Mesenchymal stem cell (in vitro differentiated cells and primary cell): ENCODE measurements at regions not wholly inside any gene's neighbourhood (a gene's known extent, or its start where the extent isn't known, plus 50 kb on each side); places are given as distances from the start of the nearest gene placed in this dataset.

Source experiments
- DNase-seq: peaks from one replicate; pipeline ENCODE4 v3.0.0-alpha.2; 2013
- H2AFZ ChIP-seq: one replicate; pipeline ENCODE4 v1.6.1; 2013; ENCODE audit warnings: low read depth, mild to moderate bottlenecking, control low read depth, inconsistent platforms, low read length, moderate library complexity
- H2AK5ac ChIP-seq: 2 replicates; pipeline ENCODE4 v1.6.1; 2013; ENCODE audit warnings: low read length, moderate library complexity, mild to moderate bottlenecking, inconsistent platforms; ENCODE audit not compliant: severe bottlenecking
- H2BK120ac ChIP-seq: one replicate; pipeline ENCODE4 v1.6.1; 2013; ENCODE audit warnings: low read depth, mild to moderate bottlenecking, inconsistent platforms, low read length, moderate library complexity
- H2BK12ac ChIP-seq, 2 experiments: one replicate each; pipeline ENCODE4 v1.6.1; 2013; ENCODE audit warnings: inconsistent platforms in 2 of 2, low read length in 2 of 2, mild to moderate bottlenecking in 2 of 2, moderate library complexity in 2 of 2, control low read depth in 1 of 2
- H2BK15ac ChIP-seq: one replicate; pipeline ENCODE4 v1.6.1; 2013; ENCODE audit warnings: mild to moderate bottlenecking, low read depth, inconsistent platforms; ENCODE audit not compliant: poor library complexity, severe bottlenecking
- H2BK5ac ChIP-seq: 2 replicates; pipeline ENCODE4 v1.6.1; 2013; ENCODE audit warnings: low read depth, mild to moderate bottlenecking, low read length, control low read depth, inconsistent platforms; ENCODE audit not compliant: poor library complexity, severe bottlenecking
- H3K14ac ChIP-seq, 2 experiments: one replicate each; pipeline ENCODE4 v1.6.1; 2013; ENCODE audit warnings: inconsistent platforms in 2 of 2, low read length in 2 of 2, control low read depth in 1 of 2, mild to moderate bottlenecking in 1 of 2, moderate library complexity in 1 of 2
- H3K18ac ChIP-seq, 2 experiments: one replicate each; pipeline ENCODE4 v1.6.1; 2013; ENCODE audit warnings: inconsistent platforms in 2 of 2, low read length in 2 of 2, control low read depth in 1 of 2, low read depth in 1 of 2, mild to moderate bottlenecking in 1 of 2
- H3K23ac ChIP-seq, 2 experiments: one replicate each; pipeline ENCODE4 v1.6.1; 2013; ENCODE audit warnings: inconsistent platforms in 2 of 2, low read length in 2 of 2, mild to moderate bottlenecking in 2 of 2, moderate library complexity in 2 of 2, control low read depth in 1 of 2
- H3K27ac ChIP-seq: 2 replicates; pipeline ENCODE4 v1.5.1; 2013; ENCODE audit warnings: mild to moderate bottlenecking, moderate library complexity, low read length, control low read depth, inconsistent platforms; ENCODE audit not compliant: poor library complexity, severe bottlenecking
- H3K27me3 ChIP-seq, 2 experiments: 2 replicates each; pipeline versions ENCODE4 v1.6.1 to v1.7.0; 2013; ENCODE audit warnings: low read length in 2 of 2, mild to moderate bottlenecking in 2 of 2, moderate library complexity in 2 of 2, control low read depth in 1 of 2, inconsistent platforms in 1 of 2; ENCODE audit not compliant: control insufficient read depth in 1 of 2, insufficient read depth in 1 of 2
- H3K36me3 ChIP-seq, 2 experiments: 2 replicates each; pipeline versions ENCODE4 v1.6.1 to v1.7.0; 2013; ENCODE audit warnings: low read length in 2 of 2, control low read depth in 1 of 2, inconsistent platforms in 1 of 2, low read depth in 1 of 2, mild to moderate bottlenecking in 1 of 2; ENCODE audit not compliant: insufficient read depth in 2 of 2, control insufficient read depth in 1 of 2
- H3K4ac ChIP-seq, 2 experiments: one replicate each; pipeline ENCODE4 v1.6.1; 2013; ENCODE audit warnings: inconsistent platforms in 2 of 2, low read length in 2 of 2, mild to moderate bottlenecking in 2 of 2, moderate library complexity in 2 of 2, control low read depth in 1 of 2, low read depth in 1 of 2
- H3K4me1 ChIP-seq: 2 replicates; pipeline ENCODE4 v1.6.1; 2013; ENCODE audit warnings: low read depth, low read length, control low read depth; ENCODE audit not compliant: control insufficient read depth, insufficient read depth
- H3K4me2 ChIP-seq: 2 replicates; pipeline ENCODE4 v1.6.1; 2013; ENCODE audit warnings: low read length, mild to moderate bottlenecking, inconsistent platforms; ENCODE audit not compliant: poor library complexity, severe bottlenecking
- H3K4me3 ChIP-seq, 2 experiments: 2 replicates each; pipeline versions ENCODE4 v1.5.1 to v1.7.0; 2013; ENCODE audit warnings: low read length in 2 of 2, mild to moderate bottlenecking in 2 of 2, control low read depth in 1 of 2, low read depth in 1 of 2; ENCODE audit not compliant: insufficient read depth in 1 of 2
- H3K79me1 ChIP-seq: replicated peaks from 2 replicates; pipeline ENCODE4 v1.6.1; 2013; ENCODE audit warnings: mild to moderate bottlenecking, control low read depth, low read length, inconsistent platforms; ENCODE audit not compliant: poor library complexity, severe bottlenecking
- H3K9ac ChIP-seq: 2 replicates; pipeline ENCODE4 v1.7.0; 2013; ENCODE audit warnings: mild to moderate bottlenecking, low read length, moderate library complexity
- H3K9me3 ChIP-seq: 2 replicates; pipeline ENCODE4 v1.7.0; 2013; ENCODE audit warnings: mild to moderate bottlenecking, low read length; ENCODE audit not compliant: control insufficient read depth
- H4K8ac ChIP-seq: one replicate; pipeline ENCODE4 v1.6.1; 2013; ENCODE audit warnings: inconsistent platforms, mild to moderate bottlenecking, low read length, moderate library complexity
- H4K91ac ChIP-seq: one replicate; pipeline ENCODE4 v1.6.1; 2013; ENCODE audit warnings: mild to moderate bottlenecking, low read length, inconsistent platforms
- WGBS: methylation state at CpG from one replicate; pipeline ENCODE4 v1.1.7; 2013; ENCODE audit warnings: mixed read lengths; 5-methylcytosine and 5-hydroxymethylcytosine counted together

GRCh38 chr11:122523846-122524805 is 131.4 kb upstream of the UBASH3B start:
- H3K27ac ChIP-seq: peak overlapping the region; percentile 44
- no peak overlapping the region for H3K23ac ChIP-seq
- no peaks in the 10 kb centered on the region for H3K36me3 ChIP-seq
- no peak overlapping the region for H3K14ac ChIP-seq
- no peak overlapping the region for H3K18ac ChIP-seq
- H3K4me2 ChIP-seq: peak overlapping the region; percentile 36
- H2BK12ac ChIP-seq: no peak overlapping the region
- no peaks in the 10 kb centered on the region for H3K79me1 ChIP-seq
- no peak overlapping the region for H3K4ac ChIP-seq
- no peak overlapping the region for H4K91ac ChIP-seq
- H2AK5ac ChIP-seq: no peak overlapping the region
- no peaks in the 10 kb centered on the region for H3K4me1 ChIP-seq
- DNase-seq: no peak
- H2BK120ac ChIP-seq: no peak overlapping the region
- H3K4me3 ChIP-seq: no peak overlapping the region
- H2BK5ac ChIP-seq: no peak overlapping the region
- peaks cover 8% of the 10 kb centered on the region for H3K9me3 ChIP-seq
- no peak overlapping the region for H4K8ac ChIP-seq
- no peak overlapping the region for H2AFZ ChIP-seq
- 12% methylated on average over 5 of the region's 10 CpGs for WGBS
- no peak overlapping the region for H3K9ac ChIP-seq
- H2BK15ac ChIP-seq: no peak overlapping the region
- peaks cover 0 to 3% of the 10 kb centered on the region in 2 experiments for H3K27me3 ChIP-seq

- H2BK15ac ChIP-seq: no peak overlapping the region
Measured at GRCh38 chr11:122521626-122522025, 133.9 kb upstream of the UBASH3B start.

GRCh38 chr11:122517403-122518379 is 137.8 kb upstream of the UBASH3B start:
- Histone ChIP-seq H4K91ac (no peak overlapping the region), H4K8ac (no peak overlapping the region), H3K79me1 (no peaks in the 10 kb centered on the region), H2AFZ (no peak overlapping the region), H2BK120ac (no peak overlapping the region), H3K4ac (no peak overlapping the region), H3K9me3 (no peaks in the 10 kb centered on the region), H3K9ac (no peak overlapping the region), H3K4me1 (no peaks in the 10 kb centered on the region), H3K27ac (no peak overlapping the region), H2BK12ac (no peak overlapping the region), H3K18ac (no peak overlapping the region), H2BK15ac (no peak overlapping the region), H3K36me3 (no peaks in the 10 kb centered on the region), H2AK5ac (no peak overlapping the region), H3K23ac (no peak overlapping the region), H3K4me2 (no peak overlapping the region), H3K4me3 (no peak overlapping the region), H3K14ac (no peak overlapping the region), H3K27me3 (peaks cover 11 to 12% of the 10 kb centered on the region in 2 experiments), H2BK5ac (no peak overlapping the region)
- no peak for DNase-seq
- WGBS: 67% methylated on average over 3 of the region's 4 CpGs

More at GRCh38 chr11:122521626-122522025, 133.9 kb upstream of the UBASH3B start:
- no peak overlapping the region for H2AFZ ChIP-seq
- no peak overlapping the region for H3K14ac ChIP-seq
- H3K4me1 ChIP-seq: no peaks in the 10 kb centered on the region
- H3K23ac ChIP-seq: no peak overlapping the region
- H2BK5ac ChIP-seq: no peak overlapping the region
- no peaks in the 10 kb centered on the region for H3K79me1 ChIP-seq
- H4K91ac ChIP-seq: no peak overlapping the region
- peaks cover 0 to 3% of the 10 kb centered on the region in 2 experiments for H3K27me3 ChIP-seq
- H3K4me2 ChIP-seq: no peak overlapping the region
- H3K9me3 ChIP-seq: no peaks in the 10 kb centered on the region
- no peak for DNase-seq
- no peak overlapping the region for H2AK5ac ChIP-seq
- no peak overlapping the region for H4K8ac ChIP-seq
- WGBS: 26% methylated on average over 2 of the region's 2 CpGs
- H3K36me3 ChIP-seq: no peaks in the 10 kb centered on the region
- H3K27ac ChIP-seq: no peak overlapping the region
- H2BK12ac ChIP-seq: no peak overlapping the region
- H3K18ac ChIP-seq: no peak overlapping the region
- no peak overlapping the region for H3K9ac ChIP-seq
- H2BK120ac ChIP-seq: no peak overlapping the region
- no peak overlapping the region for H3K4me3 ChIP-seq
- no peak overlapping the region for H3K4ac ChIP-seq

GRCh38 chr11:122516686-122517085 is 138.8 kb upstream of the UBASH3B start:
- no peak overlapping the region for H3K18ac ChIP-seq

More at GRCh38 chr11:122516686-122517085, 138.8 kb upstream of the UBASH3B start:
- Histone ChIP-seq H3K27me3 (peaks cover 11 to 12% of the 10 kb centered on the region in 2 experiments), H2BK5ac (no peak overlapping the region), H4K91ac (no peak overlapping the region), H3K14ac (no peak overlapping the region), H3K23ac (no peak overlapping the region), H3K4me3 (no peak overlapping the region), H2BK15ac (no peak overlapping the region), H2AFZ (no peak overlapping the region), H3K9ac (no peak overlapping the region), H2BK12ac (no peak overlapping the region), H3K36me3 (no peaks in the 10 kb centered on the region), H3K27ac (no peak overlapping the region), H2BK120ac (no peak overlapping the region), H3K4me1 (no peaks in the 10 kb centered on the region), H3K4ac (no peak overlapping the region), H3K79me1 (no peaks in the 10 kb centered on the region), H3K4me2 (no peak overlapping the region), H4K8ac (no peak overlapping the region), H2AK5ac (no peak overlapping the region), H3K9me3 (no peaks in the 10 kb centered on the region)
- no peak for DNase-seq
- 67% methylated on average over 1 of the region's 2 CpGs for WGBS
